SK-N-SH (cell line): ENCODE measurements at regions not wholly inside any gene's neighbourhood (a gene's known extent, or its start where the extent isn't known, plus 50 kb on each side); places are given as distances from the start of the nearest gene placed in this dataset.

Experiments
- CTCF ChIA-PET: fragments of 300-600, 350-600 bp; formaldehyde crosslinking; extraction: SDS; loops from one replicate; lab custom pipeline; 2021; lab: Yijun Ruan, JAX
- POLR2A ChIA-PET: fragments of 350-600 bp; sonication (Branson Sonifier 250); formaldehyde crosslinking; extraction: SDS; loops from one replicate; lab custom pipeline; 2020; ENCODE audit warnings: antibody characterized with exemption, inconsistent platforms; lab: Yijun Ruan, JAX
- DNase-seq: peaks from one replicate; pipeline ENCODE4 v3.0.0; 2012
- H2AFZ ChIP-seq: fragments of 200-600 bp; sonication (generic); 2 replicates; pipeline ENCODE4 v1.8.1; 2016; ENCODE audit warnings: antibody characterized with exemption, mild to moderate bottlenecking, low read depth
- H3F3A ChIP-seq: fragments of 200-600 bp; sonication (generic); replicated peaks from 2 replicates; pipeline ENCODE3; 2016; ENCODE audit warnings: antibody characterized with exemption, mild to moderate bottlenecking; ENCODE audit not compliant: insufficient read depth
- H3K27ac ChIP-seq, 2 experiments: fragments of 200-500 bp in 1 of 2; fragments of 200-600 bp in 1 of 2; sonication (Bioruptor generic) in 1 of 2; sonication (generic), shearing (Covaris generic) in 1 of 2; 2 replicates each; pipeline versions ENCODE4 v1.5.1 to v1.6.1; 2014 to 2016; ENCODE audit warnings: low read depth in 2 of 2, inconsistent platforms in 1 of 2, low read length in 1 of 2, mild to moderate bottlenecking in 1 of 2, mixed read lengths in 1 of 2
- H3K27me3 ChIP-seq: fragments of 200-600 bp; sonication (generic), shearing (Covaris generic); 2 replicates; pipeline ENCODE4 v1.6.1; 2016; ENCODE audit warnings: mixed run types; ENCODE audit not compliant: insufficient read depth
- H3K36me3 ChIP-seq, 2 experiments: fragments of 200-500 bp in 1 of 2; fragments of 200-600 bp in 1 of 2; sonication (Bioruptor generic) in 1 of 2; sonication (generic) in 1 of 2; replicated peaks in 1 of 2; 2 replicates each; pipeline versions ENCODE3 to v1.5.1; 2014 to 2016; ENCODE audit warnings: low read length in 1 of 2, mild to moderate bottlenecking in 1 of 2; ENCODE audit not compliant: insufficient read depth in 2 of 2, control insufficient read depth in 1 of 2
- H3K4me1 ChIP-seq, 2 experiments: fragments of 200-500 bp in 1 of 2; fragments of 200-600 bp in 1 of 2; sonication (Bioruptor generic) in 1 of 2; sonication (generic), shearing (Covaris generic) in 1 of 2; 2 replicates each; pipeline versions ENCODE4 v1.5.1 to v1.6.1; 2014 to 2016; ENCODE audit warnings: low read depth in 1 of 2, low read length in 1 of 2, mixed run types in 1 of 2; ENCODE audit not compliant: insufficient read depth in 2 of 2, control insufficient read depth in 1 of 2
- H3K4me2 ChIP-seq: fragments of 200-600 bp; sonication (generic), shearing (Covaris generic); 2 replicates; pipeline ENCODE4 v1.6.1; 2017; ENCODE audit warnings: mixed run types
- H3K4me3 ChIP-seq, 2 experiments: fragments of 200-500 bp in 1 of 2; fragments of 200-600 bp in 1 of 2; sonication (Bioruptor generic) in 1 of 2; sonication (generic), shearing (Covaris generic) in 1 of 2; 2 replicates each; pipeline versions ENCODE4 v1.5.1 to v1.8.1; 2014 to 2016; ENCODE audit warnings: low read depth in 2 of 2, inconsistent platforms in 1 of 2, low read length in 1 of 2, mild to moderate bottlenecking in 1 of 2, mixed read lengths in 1 of 2, moderate library complexity in 1 of 2
- H3K79me2 ChIP-seq: fragments of 200-600 bp; sonication (generic); 2 replicates; pipeline ENCODE4 v1.8.1; 2017; ENCODE audit warnings: mild to moderate bottlenecking; ENCODE audit not compliant: insufficient read depth
- H3K9ac ChIP-seq: fragments of 200-600 bp; sonication (generic); 2 replicates; pipeline ENCODE4 v1.6.1; 2017; ENCODE audit warnings: mixed run types
- H3K9me2 ChIP-seq: fragments of 200-600 bp; sonication (generic); 2 replicates; pipeline ENCODE4 v1.6.1; 2017; ENCODE audit warnings: mixed run types
- H3K9me3 ChIP-seq: fragments of 200-600 bp; sonication (generic); 2 replicates; pipeline ENCODE4 v1.6.1; 2017; ENCODE audit warnings: mixed run types, mild to moderate bottlenecking, moderate library complexity
- H4K20me1 ChIP-seq: fragments of 200-600 bp; sonication (generic); 2 replicates; pipeline ENCODE4 v1.6.1; 2017; ENCODE audit warnings: mild to moderate bottlenecking, mixed run types; ENCODE audit not compliant: insufficient read depth
- CHD2 ChIP-seq: fragments of 150-350 bp; IDR thresholded peaks from 2 replicates; pipeline ENCODE4 v1.6.1; 2018; ENCODE audit warnings: low read length; ENCODE audit not compliant: partially characterized antibody
- CTCF ChIP-seq: fragments of 200-600 bp; sonication (generic); IDR thresholded peaks from 2 replicates; pipeline ENCODE4 v1.6.1; 2017; ENCODE audit warnings: antibody characterized with exemption, mild to moderate bottlenecking, moderate library complexity
- ELF1 ChIP-seq: IDR thresholded peaks from 2 replicates; pipeline ENCODE4 v1.4.0; 2012
- EP300 ChIP-seq, 2 experiments: IDR thresholded peaks; 2 replicates each; pipeline versions ENCODE4 v1.4.0 to v1.6.1; 2012; ENCODE audit warnings: borderline replicate concordance in 1 of 2, low read depth in 1 of 2, low read length in 1 of 2
- EZH2phosphoT487 ChIP-seq: fragments of 200-600 bp; sonication (generic); IDR thresholded peaks from 2 replicates; pipeline ENCODE4 v1.6.1; 2017; ENCODE audit warnings: low read depth, mixed run types, mild to moderate bottlenecking, antibody characterized with exemption, moderate library complexity, borderline replicate concordance
- FOXM1 ChIP-seq: IDR thresholded peaks from 2 replicates; pipeline ENCODE4 v1.4.0; 2012; ENCODE audit warnings: low read depth, mild to moderate bottlenecking
- GATA2 ChIP-seq: sonication (generic); formaldehyde crosslinking; IDR thresholded peaks from 2 replicates; pipeline ENCODE4 v1.5.0; 2020; ENCODE audit warnings: mild to moderate bottlenecking, missing genetic modification reagents
- JUND ChIP-seq: IDR thresholded peaks from 2 replicates; pipeline ENCODE4 v1.4.0; 2012
- MAX ChIP-seq: IDR thresholded peaks from 2 replicates; pipeline ENCODE4 v1.4.0; 2012; ENCODE audit warnings: low read depth
- MXI1 ChIP-seq: IDR thresholded peaks from 2 replicates; pipeline ENCODE4 v1.6.1; 2012; ENCODE audit warnings: mild to moderate bottlenecking, low read depth, low read length, improper control_type of control experiment
- NRF1 ChIP-seq: IDR thresholded peaks from 2 replicates; pipeline ENCODE4 v1.6.1; 2012; ENCODE audit warnings: low read depth, mild to moderate bottlenecking, low read length
- PBX3 ChIP-seq: IDR thresholded peaks from 2 replicates; pipeline ENCODE4; 2012
- RAD21 ChIP-seq: IDR thresholded peaks from 2 replicates; pipeline ENCODE4 v1.6.1; 2012; ENCODE audit warnings: mild to moderate bottlenecking, low read length
- REST ChIP-seq: IDR thresholded peaks from 2 replicates; pipeline ENCODE4 v1.6.1; 2012; ENCODE audit warnings: mild to moderate bottlenecking, low read depth, low read length, moderate library complexity
- RXRA ChIP-seq: IDR thresholded peaks from 2 replicates; pipeline ENCODE4 v1.4.0; 2012; ENCODE audit warnings: low read depth, mild to moderate bottlenecking, borderline replicate concordance
- SMC3 ChIP-seq: IDR thresholded peaks from 2 replicates; pipeline ENCODE4 v1.6.1; 2012; ENCODE audit warnings: low read depth, low read length, improper control_type of control experiment
- TEAD4 ChIP-seq: IDR thresholded peaks from 2 replicates; pipeline ENCODE4 v1.4.0; 2012; ENCODE audit warnings: mild to moderate bottlenecking, borderline replicate concordance; ENCODE audit not compliant: insufficient read depth
- USF1 ChIP-seq: IDR thresholded peaks from 2 replicates; pipeline ENCODE4 v1.4.0; 2012; ENCODE audit warnings: low read depth, borderline replicate concordance
- WGBS: methylation state at CpG from one replicate; pipeline ENCODE4 v1.1.6; 2017; ENCODE audit warnings: low lambda C conversion rate; 5-methylcytosine and 5-hydroxymethylcytosine counted together

- H4K20me1 ChIP-seq, result no peaks in the 10 kb centered on the region
- DNase-seq, result no peak
- no peaks in the 10 kb centered on the region for H3K9me3 ChIP-seq
- H3K27ac ChIP-seq, result no peak overlapping the region
- no peaks in the 10 kb centered on the region for H3K36me3 ChIP-seq
- H3F3A ChIP-seq, result no peaks in the 10 kb centered on the region
- CTCF ChIA-PET, result no interaction called here
- 96% methylated on average over 4 of the region's 4 CpGs for WGBS
- no peaks in the 10 kb centered on the region for H3K9me2 ChIP-seq
- no peaks in the 10 kb centered on the region for H3K4me1 ChIP-seq
- H3K4me2 ChIP-seq, result no peak overlapping the region
- no peaks in the 10 kb centered on the region for H3K79me2 ChIP-seq
- no peak overlapping the region for H3K9ac ChIP-seq
- TF ChIP-seq JUND (no peak), EP300 (IDR thresholded peaks at IDR 0.05; ENCODE audit: borderline replicate concordance in 1 of 2, low read depth in 1 of 2, low read length in 1 of 2) (no peak), REST (no peak), RAD21 (no peak), PBX3 (no peak), MAX (no peak), USF1 (no peak), RXRA (no peak), ELF1 (no peak), NRF1 (no peak), TEAD4 (no peak), CHD2 (no peak), MXI1 (no peak), FOXM1 (no peak), CTCF (no peak), SMC3 (no peak), GATA2 (no peak), EZH2phosphoT487 (no peak)
- POLR2A ChIA-PET, result no interaction called here
- H3K4me3 ChIP-seq, result no peak overlapping the region
- no peaks in the 10 kb centered on the region for H3K27me3 ChIP-seq
- no peak overlapping the region for H2AFZ ChIP-seq
Measured at GRCh38 chr13:63304497-63304896, 1888.8 kb upstream of the PCDH20 start.
